HL-60/S4 (cell line): ENCODE measurements at regions not wholly inside any gene's neighbourhood (a gene's known extent, or its start where the extent isn't known, plus 50 kb on each side); places are given as distances from the start of the nearest gene placed in this dataset.
"Not testable (repeated sequence)": the region's sequence is repeated elsewhere in the genome, so short reads cannot be mapped to it uniquely, and the experiment has no call there.

Experiments
- in situ Hi-C: fragments of 300-500 bp; cut with MboI; formaldehyde crosslinking; loops from 2 replicates; pipeline ENCODE4 v1.14.3; 2022; ENCODE audit warnings: low sequenced_read_pairs

DNA sequence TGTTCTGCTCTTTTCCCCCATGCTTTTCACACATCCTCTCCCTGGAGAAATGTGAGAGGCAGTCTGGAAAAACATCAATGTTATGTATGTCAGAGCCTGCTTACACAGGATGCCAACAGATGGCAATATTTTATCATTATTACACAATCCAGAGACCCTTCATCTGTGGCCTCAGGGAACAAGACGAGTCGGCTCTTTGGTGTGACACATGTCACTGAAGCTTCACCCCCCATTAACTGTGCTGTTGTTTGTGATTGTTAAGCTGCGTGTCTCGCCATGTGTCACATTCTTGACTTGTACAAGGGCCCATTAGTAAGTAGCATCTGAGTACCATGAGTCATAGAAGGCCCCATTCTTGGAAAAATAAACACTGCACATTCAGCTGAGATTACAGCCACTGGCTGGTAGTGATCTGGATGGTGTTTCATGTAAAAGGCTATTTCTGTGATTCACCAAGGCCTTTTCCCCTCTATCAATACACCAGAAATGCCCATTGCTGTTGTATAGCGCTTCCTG, 682.1 kb upstream of the SOX9 start:
- in situ Hi-C loops: no loop called here

DNA sequence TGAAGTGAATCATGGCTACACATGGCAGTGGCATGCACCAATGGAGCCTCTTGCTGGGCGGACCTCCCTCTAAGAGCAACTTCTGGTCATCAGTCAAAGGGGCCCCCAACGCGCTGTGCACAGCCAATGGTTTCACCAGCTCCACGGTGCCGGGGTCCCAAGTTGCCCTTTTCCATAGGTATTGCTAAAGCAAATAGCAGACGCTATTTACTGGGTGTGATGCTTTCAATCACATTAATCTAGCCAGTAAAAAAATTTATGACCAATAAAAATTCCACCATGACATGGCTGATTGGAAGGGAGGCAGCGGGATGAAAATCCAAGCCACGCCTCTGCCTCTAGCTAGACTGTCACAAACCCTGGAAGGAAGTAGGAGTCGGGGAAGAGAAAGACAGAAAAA, 680.3 kb upstream of the SOX9 start:
- in situ Hi-C loops: no loop called here

DNA sequence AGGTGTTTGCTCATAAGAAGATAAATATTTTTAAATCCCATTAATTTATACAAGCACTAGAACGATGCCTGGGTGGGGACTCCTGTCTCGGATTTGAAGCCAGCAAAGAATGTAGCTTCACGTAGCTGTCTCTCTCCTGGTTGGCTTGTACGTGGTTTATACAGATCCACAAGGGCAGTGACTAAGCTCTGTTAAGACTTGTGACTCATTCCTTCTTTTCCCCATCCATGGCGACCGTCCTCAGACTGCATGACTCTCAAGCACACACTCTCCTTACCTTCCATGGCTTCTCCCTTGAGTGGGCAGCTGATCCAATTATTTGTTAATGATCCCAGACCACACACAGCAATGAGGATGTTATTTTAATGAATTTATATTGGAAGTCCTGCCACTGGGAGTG, 679.7 kb upstream of the SOX9 start:
- in situ Hi-C loops: no loop called here

DNA sequence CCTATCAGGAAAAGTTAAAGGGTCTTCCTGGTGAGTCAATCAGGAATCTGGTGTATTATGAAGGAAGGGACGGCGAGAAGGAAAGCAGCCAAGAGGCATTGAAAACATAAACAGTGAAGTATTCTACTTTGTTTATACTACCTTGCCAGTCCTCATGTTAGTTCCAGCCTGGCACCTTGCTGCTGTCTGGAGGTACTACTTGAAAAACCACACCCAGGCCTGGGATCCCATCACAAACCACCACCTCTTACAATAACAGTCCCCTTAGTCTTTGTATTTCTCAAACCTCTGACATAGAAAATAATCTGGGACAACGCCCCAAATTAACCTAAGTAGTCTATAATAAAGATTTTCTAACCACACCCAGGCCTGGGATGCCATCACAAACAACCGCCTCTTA, 676.7 kb upstream of the SOX9 start:
- in situ Hi-C loops: no loop called here

DNA sequence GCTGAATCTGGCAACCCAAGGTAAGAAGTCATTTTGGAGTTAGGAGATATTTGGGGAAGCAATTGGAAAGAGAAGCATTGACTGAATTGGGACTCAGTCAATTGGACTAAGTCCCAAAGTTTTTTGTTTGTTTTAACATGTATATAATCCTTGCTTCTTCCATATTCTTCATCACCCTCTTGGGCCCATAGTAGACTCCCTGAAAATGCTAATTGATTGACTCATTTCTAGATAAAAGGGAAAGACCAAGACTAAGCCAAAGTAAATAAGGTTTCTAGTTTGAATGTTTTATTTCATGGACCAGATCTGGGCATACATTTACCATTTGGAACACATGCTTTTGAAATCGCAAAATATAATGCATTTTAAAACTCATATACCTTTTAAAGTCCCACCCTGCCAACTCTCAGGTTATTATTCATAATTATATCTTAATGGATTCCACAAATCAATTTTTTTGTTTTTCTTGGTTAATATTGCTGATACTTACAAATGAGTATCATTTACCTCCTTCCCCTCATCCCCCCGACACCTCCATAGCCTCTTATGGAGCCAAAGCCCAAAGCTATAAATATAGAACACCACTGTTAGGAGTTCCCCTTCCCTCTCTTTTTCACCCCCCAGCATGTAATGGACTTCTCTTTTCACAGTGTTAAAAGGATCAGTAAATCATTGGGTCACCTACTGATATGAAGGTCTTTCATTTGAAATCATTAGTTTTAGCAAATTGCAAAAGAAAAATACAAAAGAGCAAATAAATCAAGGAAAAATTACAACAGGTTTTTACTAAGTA, 674.0 kb upstream of the SOX9 start:
- in situ Hi-C loops: no loop called here

DNA sequence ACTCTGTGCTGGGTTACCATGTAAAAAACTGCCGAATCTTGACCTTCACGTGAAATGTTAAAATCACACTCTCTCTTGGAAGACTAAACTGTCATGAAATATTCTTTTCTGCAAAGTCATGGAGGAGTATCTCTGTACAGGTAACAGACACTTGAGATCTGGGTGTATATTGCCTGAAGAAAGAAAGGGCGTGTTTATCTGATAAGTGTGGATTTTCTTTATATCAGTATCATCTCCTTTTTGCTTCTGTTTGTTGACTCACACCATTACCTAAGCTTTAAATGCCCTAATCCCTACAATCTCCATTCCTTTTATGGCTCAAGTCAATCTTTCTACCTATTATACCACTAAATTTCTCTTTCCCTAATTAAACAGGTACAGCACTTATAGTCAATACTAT, 673.2 kb upstream of the SOX9 start:
- in situ Hi-C loops: no loop called here

DNA sequence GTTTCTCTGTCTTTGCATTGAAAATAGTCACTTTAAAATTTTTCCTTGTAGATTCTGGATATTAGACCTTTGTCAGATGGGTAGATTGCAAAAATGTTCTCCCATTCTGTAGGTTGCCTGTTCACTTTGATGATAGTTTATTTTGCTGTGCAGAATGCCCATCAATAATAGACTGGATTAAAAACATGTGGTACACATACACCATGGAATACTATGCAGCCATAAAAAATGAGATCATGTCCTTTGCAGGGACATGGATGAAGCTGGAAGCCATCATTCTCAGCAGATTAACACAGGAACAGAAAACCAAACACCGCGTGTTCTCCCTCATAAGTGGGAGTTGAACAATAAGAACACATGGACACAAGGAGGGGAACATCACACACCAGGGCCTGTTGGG, 670.2 kb upstream of the SOX9 start:
- in situ Hi-C loops: not testable (repeated sequence)

DNA sequence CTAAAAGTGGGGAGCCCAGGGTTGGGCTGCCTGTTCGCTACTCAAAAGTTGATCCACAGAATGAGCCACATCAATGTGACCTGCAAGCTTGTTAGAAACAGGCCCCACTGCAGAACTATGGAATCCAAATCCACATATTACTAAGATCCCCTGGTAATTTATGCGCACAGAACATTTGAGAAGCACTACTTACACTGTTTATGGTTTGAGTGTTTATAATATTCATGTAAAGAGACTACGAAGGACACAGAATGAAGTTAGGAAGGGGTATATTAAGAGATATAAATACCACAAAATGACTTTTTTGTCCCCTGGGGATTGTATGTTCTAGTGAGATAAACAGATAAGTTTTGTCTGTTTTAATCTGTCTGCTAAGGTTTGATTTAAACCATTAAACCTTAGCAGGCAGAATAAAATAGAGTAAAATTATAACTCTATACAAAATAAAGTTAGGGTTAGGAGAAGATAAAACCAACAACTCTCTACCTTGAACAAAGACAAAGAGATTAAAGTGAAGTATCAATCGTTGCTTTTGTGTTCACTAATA, 666.9 kb upstream of the SOX9 start:
- in situ Hi-C loops: no loop called here

DNA sequence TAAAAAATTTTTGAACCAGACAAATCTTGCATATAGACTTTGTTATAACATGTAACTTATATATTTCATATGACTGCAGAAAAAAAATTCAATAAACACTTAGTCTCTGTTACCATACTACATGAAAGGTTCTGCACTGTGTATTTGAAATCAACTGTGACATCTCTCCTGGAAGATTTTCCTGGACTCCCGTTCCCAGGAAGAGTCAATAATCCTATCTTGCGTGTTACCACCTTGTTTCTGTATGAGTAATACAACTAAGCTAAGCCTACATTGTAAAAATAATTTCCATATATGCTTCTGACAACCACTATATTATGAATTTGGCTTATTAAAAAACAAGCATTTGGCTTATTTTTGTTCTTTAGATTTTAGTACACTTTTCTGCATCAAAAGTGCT, 665.6 kb upstream of the SOX9 start:
- in situ Hi-C loops: no loop called here

DNA sequence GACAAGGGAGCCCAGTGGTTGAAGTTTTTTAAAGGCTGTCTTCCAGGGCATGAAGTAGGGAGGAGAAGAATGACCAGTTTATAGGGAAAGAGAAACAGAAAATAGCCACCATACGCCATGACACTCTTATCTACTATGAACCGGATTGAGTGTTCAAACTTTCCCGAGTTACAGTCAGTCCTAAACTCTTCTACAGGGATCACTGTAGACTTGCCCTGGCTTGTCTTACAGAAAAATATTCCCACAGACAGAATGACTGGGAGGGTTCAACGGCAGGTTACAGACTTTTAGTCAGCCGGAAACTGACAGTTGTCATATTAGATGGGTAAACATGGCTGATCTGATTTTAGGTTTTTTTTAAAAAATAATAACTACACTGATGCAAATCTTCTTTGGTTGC, 662.5 kb upstream of the SOX9 start:
- in situ Hi-C loops: no loop called here

DNA sequence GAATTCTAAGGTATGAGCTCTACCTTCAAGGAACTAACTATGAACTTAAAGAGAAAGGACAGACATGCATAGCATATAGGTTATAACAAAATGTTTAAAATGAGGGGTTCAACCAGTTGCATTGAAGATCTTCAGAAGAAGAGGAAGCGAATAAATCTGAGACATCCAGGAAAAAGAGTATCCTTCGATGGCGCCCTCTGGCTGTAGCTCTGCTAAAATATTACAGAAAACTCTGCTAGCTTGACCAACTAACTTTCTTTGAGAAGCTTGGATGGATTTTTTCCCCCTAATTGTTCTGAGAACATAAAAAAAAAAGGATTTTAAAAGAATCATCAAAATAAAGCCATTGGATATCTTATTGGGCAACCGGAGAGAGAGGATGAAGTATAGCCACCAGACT, 659.9 kb upstream of the SOX9 start:
- in situ Hi-C loops: no loop called here

DNA sequence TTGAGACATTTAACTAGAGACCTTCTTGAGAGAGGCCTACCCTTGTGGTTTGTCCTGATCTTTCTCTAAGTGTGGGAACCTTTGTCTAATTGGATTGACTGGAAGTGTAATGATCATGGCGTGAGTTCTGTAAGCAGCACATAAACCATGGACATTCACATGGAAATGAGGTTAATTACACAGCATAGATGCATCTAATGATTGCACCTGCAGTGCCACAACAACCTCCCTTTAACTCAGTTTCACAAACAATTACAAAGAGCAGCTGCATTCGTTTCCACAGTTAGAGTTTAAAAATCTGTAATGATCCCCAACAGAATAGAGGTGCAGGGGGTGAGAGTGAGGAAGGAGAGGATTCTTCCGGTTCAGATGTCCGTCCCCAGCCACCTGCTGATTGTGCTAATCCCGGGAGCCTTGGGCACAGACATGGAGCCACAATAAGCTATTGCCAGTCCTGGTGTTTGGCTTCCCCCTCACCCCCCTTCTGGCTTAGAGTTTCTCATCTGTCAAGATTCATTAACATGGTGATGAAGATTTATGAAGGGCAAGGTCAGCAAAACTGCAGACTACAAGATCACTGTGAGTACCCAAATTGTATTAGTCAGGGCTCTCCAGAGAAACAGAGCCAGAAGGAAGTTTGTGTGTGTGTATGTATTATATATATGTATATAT, 659.2 kb upstream of the SOX9 start:
- in situ Hi-C loops: no loop called here

DNA sequence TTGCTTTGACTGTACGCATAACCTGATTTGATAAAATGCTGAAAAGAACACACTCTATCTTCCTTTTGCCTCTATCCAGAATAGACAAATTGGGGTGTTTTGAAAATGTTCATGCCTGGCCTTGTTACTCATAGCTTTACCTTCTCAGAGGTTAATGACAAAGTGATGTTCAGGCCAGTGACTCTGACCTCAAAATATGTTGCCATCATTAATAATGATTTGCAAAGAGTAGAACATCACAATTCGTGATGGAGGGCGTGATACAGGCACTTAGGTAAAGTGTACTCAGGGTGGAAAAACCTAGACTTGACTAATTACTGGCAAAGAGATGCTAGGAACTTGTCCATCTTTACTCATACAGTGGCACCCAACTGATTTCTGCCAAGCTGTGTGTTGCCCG, 656.6 kb upstream of the SOX9 start:
- in situ Hi-C loops: no loop called here

DNA sequence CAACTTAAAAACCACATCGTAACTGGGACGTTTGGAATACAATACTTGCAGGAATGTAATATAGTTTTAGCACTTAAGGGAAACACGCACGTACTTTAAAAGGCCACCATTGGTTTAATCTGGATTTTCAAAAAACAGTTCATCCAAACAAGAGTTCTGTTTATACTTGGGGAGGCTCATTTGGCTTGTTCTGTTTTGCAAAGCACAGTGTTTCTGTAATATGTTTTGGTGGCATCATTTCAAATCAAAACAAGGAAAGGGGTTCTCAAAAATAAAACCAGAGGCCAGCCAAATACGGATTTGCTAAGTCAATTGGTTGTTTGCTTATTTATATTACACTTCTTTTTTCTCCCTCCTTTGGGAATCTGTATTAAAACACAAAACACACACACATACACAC, 656.1 kb upstream of the SOX9 start:
- in situ Hi-C loops: no loop called here

DNA sequence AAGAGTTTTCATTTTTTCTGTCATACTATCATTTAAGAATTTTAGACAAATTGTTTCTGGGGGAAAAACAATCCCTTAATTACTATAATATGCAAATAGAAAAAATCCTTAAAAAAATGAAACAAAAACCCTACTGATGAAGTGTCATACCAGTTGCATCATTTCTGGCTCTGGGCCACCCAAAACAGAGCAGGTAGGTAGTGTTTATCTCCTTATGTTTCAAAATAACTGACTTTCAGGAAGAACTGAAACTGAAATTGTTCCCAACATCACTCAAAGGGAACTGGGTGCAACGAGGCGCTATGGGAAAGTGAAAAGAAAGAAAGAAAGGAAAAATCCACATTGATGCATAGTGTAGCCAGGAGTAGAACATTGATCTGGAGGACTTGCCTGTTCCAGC, 653.1 kb upstream of the SOX9 start:
- in situ Hi-C loops: no loop called here

DNA sequence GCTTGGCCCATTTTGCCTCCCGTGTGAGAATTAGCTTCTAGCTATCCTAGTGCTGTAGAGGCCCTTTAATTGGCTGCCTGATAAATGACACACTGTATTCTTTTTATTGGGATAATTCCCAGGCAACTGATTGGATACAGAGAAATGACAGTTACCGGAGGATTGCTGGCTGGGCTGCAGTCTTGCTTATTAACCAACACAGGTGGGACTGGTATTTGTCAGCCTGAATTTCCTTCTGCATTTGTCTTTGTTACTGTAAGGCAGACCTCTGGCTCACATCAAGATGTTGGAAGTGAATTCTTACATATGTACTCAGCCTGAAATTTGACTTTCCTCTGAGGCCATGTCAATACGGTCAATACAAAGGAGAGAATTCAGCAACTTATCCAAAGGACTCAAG, 650.8 kb upstream of the SOX9 start:
- in situ Hi-C loops: no loop called here

DNA sequence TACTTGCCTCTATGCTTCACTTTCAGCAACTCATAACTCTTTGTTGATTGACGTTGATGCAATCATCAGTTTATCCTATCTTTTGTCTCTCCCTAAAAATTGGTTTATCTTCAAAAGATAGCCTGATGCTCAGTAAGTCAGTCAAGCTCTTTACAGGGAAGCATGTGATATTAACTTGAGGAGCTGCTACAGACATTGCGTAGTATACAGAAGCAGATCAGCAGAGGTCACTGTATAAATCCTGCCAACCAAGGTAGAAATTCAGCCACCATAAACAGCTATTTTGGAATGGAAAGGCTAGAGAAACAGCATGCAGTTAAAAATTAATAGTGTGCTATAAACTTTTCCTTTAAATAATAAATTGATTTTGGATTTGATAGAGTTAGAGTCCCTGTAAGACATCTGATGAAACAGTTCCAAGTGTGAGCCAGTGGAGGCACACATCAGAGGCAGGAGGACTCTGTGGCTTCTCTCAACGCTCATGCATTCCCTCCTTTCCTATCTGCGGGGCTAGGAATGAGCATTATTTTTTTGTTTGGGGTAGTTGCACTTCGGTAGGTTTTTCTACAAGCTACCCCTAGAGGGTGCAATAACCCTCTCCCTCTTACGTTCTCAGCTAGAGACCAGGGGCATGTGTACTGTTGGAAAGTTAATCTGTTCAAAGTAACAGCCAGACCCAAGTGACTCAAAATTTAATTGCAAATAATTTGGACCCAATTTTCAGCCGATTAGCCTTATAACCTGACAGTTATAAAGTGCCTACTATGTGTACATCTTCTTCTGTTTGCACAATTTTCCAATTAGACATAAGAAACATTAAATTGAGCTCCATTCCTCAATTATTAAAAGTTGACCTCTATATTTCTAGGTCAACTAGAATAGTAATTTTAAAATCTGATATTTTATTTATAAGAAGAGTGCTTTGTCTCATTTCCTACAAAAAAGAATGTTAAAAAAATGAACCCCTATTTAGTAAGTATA, 647.7 kb upstream of the SOX9 start:
- in situ Hi-C loops: no loop called here

DNA sequence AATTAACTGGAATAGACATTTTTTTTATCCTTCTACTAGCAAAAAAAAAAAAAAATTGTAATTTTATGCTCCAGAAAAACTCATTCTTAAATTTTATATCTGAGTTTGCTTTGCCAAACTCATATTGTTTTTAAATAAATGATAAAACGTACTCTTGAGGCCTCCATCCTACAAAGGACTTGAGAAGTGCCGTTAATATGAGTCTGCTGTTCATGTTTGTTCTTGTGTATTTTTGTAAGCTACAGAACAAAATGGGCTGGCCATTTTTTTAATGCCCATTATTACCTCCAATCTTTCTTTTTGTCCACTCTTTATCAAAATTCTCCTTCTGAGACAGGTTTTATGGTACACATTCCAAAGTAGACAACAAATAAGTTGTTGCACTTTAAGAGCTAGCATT, 643.5 kb upstream of the SOX9 start:
- in situ Hi-C loops: no loop called here

DNA sequence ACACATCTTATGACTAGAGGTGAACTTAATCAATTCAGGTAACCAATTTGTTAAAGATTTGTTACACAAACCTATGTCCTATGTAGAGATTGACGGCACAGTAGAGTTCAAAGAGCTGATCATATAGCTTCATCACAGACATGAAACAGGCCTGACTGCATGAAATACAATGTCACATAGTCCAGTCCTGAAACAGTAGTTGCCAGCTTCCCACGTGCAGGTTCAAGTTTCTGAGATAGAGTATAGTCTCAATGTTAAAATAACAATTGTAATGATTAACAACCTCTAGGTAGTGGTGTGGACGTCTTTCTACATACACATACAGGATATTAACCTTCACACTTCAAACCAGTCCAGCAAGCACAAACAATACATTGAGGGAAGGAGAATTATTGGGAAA, 640.7 kb upstream of the SOX9 start:
- in situ Hi-C loops: no loop called here

DNA sequence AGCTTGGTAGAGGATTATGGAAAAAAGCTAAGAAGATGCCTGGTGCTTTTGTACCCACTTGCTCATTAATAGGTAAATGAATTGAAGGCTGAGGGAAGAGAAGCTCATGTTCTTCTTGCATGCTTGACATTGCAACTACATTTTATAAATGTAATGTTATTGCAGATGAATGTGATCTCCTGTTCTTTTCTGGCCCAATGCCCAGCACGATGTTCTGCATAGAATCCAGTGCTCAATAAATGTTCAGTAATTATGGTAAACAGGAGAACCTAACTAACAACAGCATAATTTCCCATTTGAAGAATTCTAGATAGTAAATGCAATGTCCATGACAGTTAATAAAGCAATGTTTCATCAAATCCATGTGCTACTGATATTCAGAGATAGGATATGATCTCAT, 638.2 kb upstream of the SOX9 start:
- in situ Hi-C loops: no loop called here

DNA sequence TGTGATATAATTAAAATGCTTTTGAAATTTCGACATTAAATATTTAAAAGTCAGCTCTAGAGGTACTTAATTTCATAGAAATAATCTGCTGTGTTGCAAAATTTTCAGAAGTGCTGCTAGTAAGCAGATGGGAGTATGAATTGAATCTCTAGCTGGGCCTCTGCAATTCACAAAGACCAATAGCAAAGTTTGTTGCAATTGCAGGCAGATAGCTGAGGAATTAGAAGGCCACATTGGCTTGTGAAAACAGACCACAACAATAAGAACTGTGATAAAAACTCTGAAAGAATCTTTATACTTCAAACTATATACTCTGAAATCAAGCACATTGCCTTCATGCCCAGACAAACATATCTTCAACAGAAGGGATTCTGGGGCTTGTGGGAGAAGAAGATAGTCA, 636.3 kb upstream of the SOX9 start:
- in situ Hi-C loops: no loop called here
